ENCODE measurements at regions not wholly inside any gene's neighbourhood (a gene's known extent, or its start where the extent isn't known, plus 50 kb on each side); places are given as distances from the start of the nearest gene placed in this dataset.
A peak's percentile ranks its signal among the peaks of the same experiment; 100 is the strongest.

GRCh38 chr5:173796721-173797495, 91.2 kb upstream of the CPEB4 start:
- DNase-seq (ENCODE audit: low spot score): no peak

- DNase-seq (ENCODE audit: low spot score): no peak
Observed at GRCh38 chr5:173798127-173798810, 89.9 kb upstream of the CPEB4 start.

- no peak for DNase-seq (ENCODE audit: low spot score)
Observed at GRCh38 chr5:173800340-173800739, 87.8 kb upstream of the CPEB4 start.

- no peak for DNase-seq (ENCODE audit: low spot score)
Observed at GRCh38 chr5:173801006-173801405, 87.1 kb upstream of the CPEB4 start.

- DNase-seq (ENCODE audit: low spot score): no peak
Observed at GRCh38 chr5:173802670-173803165, 85.4 kb upstream of the CPEB4 start.

GRCh38 chr5:173804579-173804978, 83.6 kb upstream of the CPEB4 start:
- DNase-seq (ENCODE audit: low spot score): no peak

- no peak for DNase-seq (ENCODE audit: low spot score)
Observed at GRCh38 chr5:173806270-173807035, 81.7 kb upstream of the CPEB4 start.

GRCh38 chr5:173807181-173807655, 80.9 kb upstream of the CPEB4 start:
- DNase-seq (ENCODE audit: low spot score): no peak

GRCh38 chr5:173808079-173808808, 79.9 kb upstream of the CPEB4 start:
- no peak for DNase-seq (ENCODE audit: low spot score)

- DNase-seq (ENCODE audit: low spot score): no peak
Observed at GRCh38 chr5:173809014-173809413, 79.1 kb upstream of the CPEB4 start.

- DNase-seq (ENCODE audit: low spot score): no peak
Observed at GRCh38 chr5:173812811-173813550, 75.2 kb upstream of the CPEB4 start.

GRCh38 chr5:173814053-173814452, 74.1 kb upstream of the CPEB4 start:
- DNase-seq (ENCODE audit: low spot score): no peak

GRCh38 chr5:173815571-173815970, 72.6 kb upstream of the CPEB4 start:
- DNase-seq (ENCODE audit: low spot score): no peak

GRCh38 chr5:173816728-173817127, 71.4 kb upstream of the CPEB4 start:
- DNase-seq (ENCODE audit: low spot score): no peak

- no peak for DNase-seq (ENCODE audit: low spot score)
Observed at GRCh38 chr5:173817561-173817960, 70.6 kb upstream of the CPEB4 start.

GRCh38 chr5:173819521-173819920, 68.6 kb upstream of the CPEB4 start:
- DNase-seq (ENCODE audit: low spot score): no peak

GRCh38 chr5:173823274-173823644, 64.9 kb upstream of the CPEB4 start:
- DNase-seq (ENCODE audit: low spot score): no peak

- DNase-seq (ENCODE audit: low spot score): no peak
Observed at GRCh38 chr5:173823721-173824567, 64.2 kb upstream of the CPEB4 start.

- DNase-seq (ENCODE audit: low spot score): peak; percentile 80
Observed at GRCh38 chr5:173825215-173825865, 62.8 kb upstream of the CPEB4 start.
